Keratinocyte (primary cell): ENCODE measurements at regions not wholly inside any gene's neighbourhood (a gene's known extent, or its start where the extent isn't known, plus 50 kb on each side); places are given as distances from the start of the nearest gene placed in this dataset.

Experiments used
- DNase-seq: peaks from one replicate; pipeline ENCODE4 v3.0.0-alpha.2; 2011; ENCODE audit warnings: low read depth, missing footprints, low spot score
- FAIRE-seq: peaks from 2 replicates; lab custom pipeline; 2011; peaks lifted over from hg19 to GRCh38; lab: Jason Lieb, UNC
- H2AFZ ChIP-seq: 2 replicates; pipeline ENCODE4 v1.6.0; 2012; ENCODE audit warnings: low read length, control low read depth, inconsistent platforms; ENCODE audit not compliant: control insufficient read depth
- H3K27ac ChIP-seq: 2 replicates; pipeline ENCODE4 v1.5.1; 2011; ENCODE audit warnings: low read length; ENCODE audit not compliant: control insufficient read depth, insufficient read depth
- H3K27me3 ChIP-seq: 3 replicates; pipeline ENCODE4 v1.6.0; 2011; ENCODE audit warnings: low read length; ENCODE audit not compliant: control insufficient read depth, insufficient read depth; ENCODE audit errors: extremely low read depth
- H3K36me3 ChIP-seq, 2 experiments: 2 replicates in 1 of 2; 3 replicates in 1 of 2; pipeline ENCODE4 v1.5.1; 2011; ENCODE audit warnings: low read length in 2 of 2, mild to moderate bottlenecking in 1 of 2; ENCODE audit not compliant: control insufficient read depth in 2 of 2, insufficient read depth in 2 of 2; ENCODE audit errors: extremely low read depth in 1 of 2
- H3K4me1 ChIP-seq: 3 replicates; pipeline ENCODE4 v1.5.1; 2011; ENCODE audit warnings: low read length; ENCODE audit not compliant: control insufficient read depth, insufficient read depth; ENCODE audit errors: extremely low read depth
- H3K4me2 ChIP-seq: 3 replicates; pipeline ENCODE4 v1.6.0; 2011; ENCODE audit warnings: low read depth, low read length; ENCODE audit not compliant: control insufficient read depth, insufficient read depth; ENCODE audit errors: extremely low read depth
- H3K4me3 ChIP-seq, 3 experiments: fragments of 200-600 bp in 1 of 3; sonication (generic) in 1 of 3; 2 replicates in 2 of 3; 3 replicates in 1 of 3; pipeline ENCODE4 v1.5.1; 2011 to 2016; ENCODE audit warnings: low read length in 3 of 3, mild to moderate bottlenecking in 3 of 3, control low read depth in 2 of 3, inconsistent platforms in 1 of 3, low read depth in 1 of 3, mixed read lengths in 1 of 3, mixed run types in 1 of 3, moderate library complexity in 1 of 3; ENCODE audit not compliant: control insufficient read depth in 2 of 3, insufficient read depth in 2 of 3; ENCODE audit errors: extremely low read depth in 1 of 3
- H3K79me2 ChIP-seq: 2 replicates; pipeline ENCODE4 v1.6.0; 2012; ENCODE audit warnings: low read length; ENCODE audit not compliant: control insufficient read depth, insufficient read depth
- H3K9ac ChIP-seq: 3 replicates; pipeline ENCODE4 v1.6.0; 2011; ENCODE audit warnings: low read length; ENCODE audit not compliant: control insufficient read depth, insufficient read depth; ENCODE audit errors: extremely low read depth
- H3K9me1 ChIP-seq: 3 replicates; pipeline ENCODE4 v1.6.0; 2011; ENCODE audit warnings: low read length; ENCODE audit not compliant: control insufficient read depth, insufficient read depth; ENCODE audit errors: extremely low read depth
- H3K9me3 ChIP-seq: 2 replicates; pipeline ENCODE4 v1.5.1; 2012; ENCODE audit warnings: low read depth, low read length; ENCODE audit not compliant: control insufficient read depth
- H4K20me1 ChIP-seq: 3 replicates; pipeline ENCODE4 v1.6.0; 2011; ENCODE audit warnings: low read length; ENCODE audit not compliant: control insufficient read depth, insufficient read depth; ENCODE audit errors: extremely low read depth
- EZH2 ChIP-seq: IDR thresholded peaks from one replicate; pipeline ENCODE4 v1.6.1; 2012; ENCODE audit warnings: inconsistent platforms, mild to moderate bottlenecking, low read length, moderate library complexity
- dilution Hi-C: fragments of 300-500 bp; cut with MboI; formaldehyde crosslinking; loops from one replicate; pipeline ENCODE4 v1.7.0; 2020; ENCODE audit warnings: low sequenced_read_pairs; ENCODE audit not compliant: extremely low pct_ligation_motif_present
- TF ChIP-seq, protein P1 (sequence below), 3 experiments: IDR thresholded peaks in 1 of 3; conservative IDR thresholded peaks in 1 of 3; optimal IDR thresholded peaks in 1 of 3; 2 replicates in 2 of 3; 3 replicates in 1 of 3; pipeline versions ENCODE3 to v1.5.1; 2011; ENCODE audit warnings: low read length in 3 of 3, mild to moderate bottlenecking in 3 of 3, moderate library complexity in 2 of 3, control low read depth in 1 of 3, inconsistent platforms in 1 of 3; ENCODE audit not compliant: insufficient read depth in 2 of 3; ENCODE audit errors: extremely low read depth in 1 of 3

DNA sequence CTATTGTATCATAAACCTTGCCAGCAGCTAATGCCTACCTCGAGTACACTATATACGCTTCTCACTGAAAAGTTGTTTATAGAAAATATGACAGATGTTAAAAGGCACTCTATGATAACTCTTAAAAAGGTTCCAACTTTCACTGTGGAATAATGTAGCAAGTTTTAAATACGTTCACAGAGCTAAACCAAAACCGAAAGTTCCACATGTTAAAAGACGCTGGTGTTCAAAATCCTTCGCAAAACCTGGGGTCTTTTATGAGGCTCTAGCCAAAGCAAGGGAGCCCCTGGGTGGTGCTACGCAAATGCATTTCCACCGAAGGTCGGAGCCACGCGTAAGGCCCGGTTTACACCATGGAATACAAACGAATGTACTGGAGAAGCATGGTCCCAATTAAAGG is 103.7 kb upstream of the TENM3 start:
- dilution Hi-C loops = no loop called here
- H3K79me2 ChIP-seq = peaks cover 13% of the 10 kb centered on the region
- H3K36me3 ChIP-seq = no peaks in the 10 kb centered on the region
- DNase-seq = no peak
- FAIRE-seq = peak; percentile 5
- no peak overlapping the region for H2AFZ ChIP-seq
- peaks cover 10% of the 10 kb centered on the region for H3K4me1 ChIP-seq
- H3K9me1 ChIP-seq = no peaks in the 10 kb centered on the region
- H3K27ac ChIP-seq = no peak overlapping the region
- no peaks in the 10 kb centered on the region for H3K27me3 ChIP-seq
- no peak overlapping the region for H3K4me3 ChIP-seq
- no peaks in the 10 kb centered on the region for H4K20me1 ChIP-seq
- no peak overlapping the region for H3K9ac ChIP-seq
- no peaks in the 10 kb centered on the region for H3K9me3 ChIP-seq
- TF ChIP-seq, protein P1, sequence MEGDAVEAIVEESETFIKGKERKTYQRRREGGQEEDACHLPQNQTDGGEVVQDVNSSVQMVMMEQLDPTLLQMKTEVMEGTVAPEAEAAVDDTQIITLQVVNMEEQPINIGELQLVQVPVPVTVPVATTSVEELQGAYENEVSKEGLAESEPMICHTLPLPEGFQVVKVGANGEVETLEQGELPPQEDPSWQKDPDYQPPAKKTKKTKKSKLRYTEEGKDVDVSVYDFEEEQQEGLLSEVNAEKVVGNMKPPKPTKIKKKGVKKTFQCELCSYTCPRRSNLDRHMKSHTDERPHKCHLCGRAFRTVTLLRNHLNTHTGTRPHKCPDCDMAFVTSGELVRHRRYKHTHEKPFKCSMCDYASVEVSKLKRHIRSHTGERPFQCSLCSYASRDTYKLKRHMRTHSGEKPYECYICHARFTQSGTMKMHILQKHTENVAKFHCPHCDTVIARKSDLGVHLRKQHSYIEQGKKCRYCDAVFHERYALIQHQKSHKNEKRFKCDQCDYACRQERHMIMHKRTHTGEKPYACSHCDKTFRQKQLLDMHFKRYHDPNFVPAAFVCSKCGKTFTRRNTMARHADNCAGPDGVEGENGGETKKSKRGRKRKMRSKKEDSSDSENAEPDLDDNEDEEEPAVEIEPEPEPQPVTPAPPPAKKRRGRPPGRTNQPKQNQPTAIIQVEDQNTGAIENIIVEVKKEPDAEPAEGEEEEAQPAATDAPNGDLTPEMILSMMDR (optimal IDR thresholded peaks at IDR 0.05 in 1 of 3, IDR thresholded peaks at IDR 0.05 in 1 of 3, conservative IDR thresholded peaks at IDR 0.05 in 1 of 3; ENCODE audit: extremely low read depth in 1 of 3, insufficient read depth in 2 of 3, low read length in 3 of 3) = no peak
- no peak for TF ChIP-seq EZH2
- no peak overlapping the region for H3K4me2 ChIP-seq

- H3K9me3 ChIP-seq = no peaks in the 10 kb centered on the region
- DNase-seq = no peak
- no peak overlapping the region for H3K4me2 ChIP-seq
These were observed 102.7 kb upstream of the TENM3 start for GRCh38 chr4:182140547-182140946.

More at GRCh38 chr4:182140547-182140946, 102.7 kb upstream of the TENM3 start:
- no peaks in the 10 kb centered on the region for H3K36me3 ChIP-seq
- no peak overlapping the region for H3K27ac ChIP-seq
- no peak overlapping the region for H3K4me3 ChIP-seq
- peaks cover 20% of the 10 kb centered on the region for H3K79me2 ChIP-seq
- peaks cover 11% of the 10 kb centered on the region for H3K4me1 ChIP-seq
- no peak overlapping the region for H2AFZ ChIP-seq
- TF ChIP-seq, protein P1 (optimal IDR thresholded peaks at IDR 0.05 in 1 of 3, IDR thresholded peaks at IDR 0.05 in 1 of 3, conservative IDR thresholded peaks at IDR 0.05 in 1 of 3; ENCODE audit: extremely low read depth in 1 of 3, insufficient read depth in 2 of 3, low read length in 3 of 3) = no peak
- TF ChIP-seq EZH2 = no peak
- no peaks in the 10 kb centered on the region for H4K20me1 ChIP-seq
- dilution Hi-C loops = no loop called here
- H3K27me3 ChIP-seq = no peaks in the 10 kb centered on the region
- H3K9me1 ChIP-seq = no peaks in the 10 kb centered on the region
- no peak for FAIRE-seq
- no peak overlapping the region for H3K9ac ChIP-seq
